CD14-positive monocyte (primary cell): ENCODE measurements at regions not wholly inside any gene's neighbourhood (a gene's known extent, or its start where the extent isn't known, plus 50 kb on each side); places are given as distances from the start of the nearest gene placed in this dataset.

Source experiments
- DNase-seq, 3 donors: peaks; one replicate each; pipeline ENCODE4 v3.0.0-alpha.2; 2011 to 2022
- H2AFZ ChIP-seq: 2 replicates; pipeline ENCODE4 v1.6.0; 2012; ENCODE audit warnings: mild to moderate bottlenecking, low read depth, low read length, inconsistent platforms; ENCODE audit not compliant: insufficient read depth, poor library complexity, severe bottlenecking
- H3K27ac ChIP-seq, 2 donors: 1 replicate in 1 of 2; 2 replicates in 1 of 2; pipeline ENCODE4 v1.5.1; 2012 to 2013; ENCODE audit warnings: low read length in 2 of 2, control low read depth in 1 of 2, inconsistent platforms in 1 of 2, low read depth in 1 of 2, mild to moderate bottlenecking in 1 of 2
- H3K27me3 ChIP-seq, 2 donors: one replicate each; pipeline versions ENCODE4 v1.6.0 to v1.6.1; 2011 to 2013; ENCODE audit warnings: low read length in 2 of 2; ENCODE audit not compliant: control insufficient read depth in 2 of 2, insufficient read depth in 2 of 2
- H3K36me3 ChIP-seq, 2 donors: replicated peaks in 1 of 2; 1 replicate in 1 of 2; 2 replicates in 1 of 2; pipeline versions ENCODE4 v1.5.1 to v1.6.1; 2012 to 2013; ENCODE audit warnings: low read length in 2 of 2, control low read depth in 1 of 2, inconsistent platforms in 1 of 2, mild to moderate bottlenecking in 1 of 2; ENCODE audit not compliant: insufficient read depth in 2 of 2, control insufficient read depth in 1 of 2
- H3K4me1 ChIP-seq, 2 donors: 1 replicate in 1 of 2; 2 replicates in 1 of 2; pipeline versions ENCODE4 v1.5.1 to v1.6.1; 2012 to 2013; ENCODE audit warnings: low read length in 2 of 2, control low read depth in 1 of 2, inconsistent platforms in 1 of 2, mild to moderate bottlenecking in 1 of 2, moderate library complexity in 1 of 2; ENCODE audit not compliant: insufficient read depth in 2 of 2, control insufficient read depth in 1 of 2
- H3K4me2 ChIP-seq: replicated peaks from 2 replicates; pipeline ENCODE3; 2012; ENCODE audit warnings: low read length, moderate library complexity, mild to moderate bottlenecking; ENCODE audit not compliant: poor library complexity, severe bottlenecking; ENCODE audit errors: extremely low read depth
- H3K4me3 ChIP-seq, 3 experiments: fragments of 200-600 bp in 1 of 3; sonication (generic) in 1 of 3; replicated peaks in 1 of 3; 1 replicate in 2 of 3; 2 replicates in 1 of 3; pipeline ENCODE4 v1.5.1; 2011 to 2013; ENCODE audit warnings: low read length in 3 of 3, mild to moderate bottlenecking in 3 of 3, control low read depth in 2 of 3, low read depth in 2 of 3, inconsistent platforms in 1 of 3, moderate library complexity in 1 of 3
- H3K79me2 ChIP-seq: 2 replicates; pipeline ENCODE4 v1.6.0; 2012; ENCODE audit warnings: mild to moderate bottlenecking, control low read depth, inconsistent platforms, low read length, moderate library complexity; ENCODE audit not compliant: insufficient read depth
- H3K9ac ChIP-seq: 2 replicates; pipeline ENCODE4 v1.6.0; 2017; ENCODE audit warnings: low read length, mild to moderate bottlenecking; ENCODE audit not compliant: insufficient read depth, poor library complexity, severe bottlenecking
- H3K9me3 ChIP-seq, 2 donors: replicated peaks in 1 of 2; 1 replicate in 1 of 2; 2 replicates in 1 of 2; pipeline versions ENCODE4 v1.5.1 to v1.6.1; 2012 to 2013; ENCODE audit warnings: low read length in 2 of 2, control low read depth in 1 of 2; ENCODE audit not compliant: control insufficient read depth in 1 of 2, insufficient read depth in 1 of 2
- H4K20me1 ChIP-seq: 2 replicates; pipeline ENCODE4 v1.6.0; 2012; ENCODE audit warnings: mild to moderate bottlenecking, low read length, control low read depth, moderate library complexity; ENCODE audit not compliant: insufficient read depth
- H3K27ac Mint-ChIP-seq, 7 donors: one replicate each; pipeline ENCODE4 v1.8.0; 2020; ENCODE audit warnings: mild to moderate bottlenecking in 7 of 7, mixed read lengths in 7 of 7, moderate library complexity in 6 of 7, inconsistent platforms in 2 of 7
- H3K27me3 Mint-ChIP-seq, 3 donors: one replicate each; pipeline ENCODE4 v1.8.0; 2021 to 2022; ENCODE audit warnings: low read depth in 3 of 3, mild to moderate bottlenecking in 3 of 3, mixed read lengths in 3 of 3, moderate library complexity in 3 of 3, inconsistent platforms in 1 of 3
- H3K36me3 Mint-ChIP-seq, 2 donors: one replicate each; pipeline ENCODE4 v1.8.0; 2020; ENCODE audit warnings: mixed read lengths in 2 of 2, inconsistent platforms in 1 of 2, mild to moderate bottlenecking in 1 of 2
- H3K4me1 Mint-ChIP-seq: one replicate; pipeline ENCODE4 v1.8.0; 2020; ENCODE audit warnings: mild to moderate bottlenecking, mixed read lengths
- H3K4me3 Mint-ChIP-seq, 2 donors: one replicate each; pipeline ENCODE4 v1.8.0; 2020; ENCODE audit warnings: mild to moderate bottlenecking in 2 of 2, mixed read lengths in 2 of 2, moderate library complexity in 1 of 2
- H3K9me3 Mint-ChIP-seq, 7 donors: one replicate each; pipeline ENCODE4 v1.8.0; 2020 to 2022; ENCODE audit warnings: mixed read lengths in 7 of 7, mild to moderate bottlenecking in 6 of 7, moderate library complexity in 6 of 7, inconsistent platforms in 2 of 7
- WGBS: methylation state at CpG from one replicate; pipeline ENCODE4 v1.1.5; 2013; ENCODE audit warnings: missing lambda C conversion rate; ENCODE audit not compliant: insufficient coverage; 5-methylcytosine and 5-hydroxymethylcytosine counted together
- intact Hi-C, 2 donors: fragments of 100-400 bp; cut with micrococcal nuclease; formaldehyde crosslinking; loops; one replicate each; pipeline versions ENCODE4 v1.15.0 to v1.15.1; 2023
- TF ChIP-seq, protein P1 (sequence below): fragments of 200-600 bp; IDR thresholded peaks from one replicate; pipeline ENCODE4 v1.8.0; 2022; ENCODE audit warnings: antibody characterized with exemption, mild to moderate bottlenecking

DNA sequence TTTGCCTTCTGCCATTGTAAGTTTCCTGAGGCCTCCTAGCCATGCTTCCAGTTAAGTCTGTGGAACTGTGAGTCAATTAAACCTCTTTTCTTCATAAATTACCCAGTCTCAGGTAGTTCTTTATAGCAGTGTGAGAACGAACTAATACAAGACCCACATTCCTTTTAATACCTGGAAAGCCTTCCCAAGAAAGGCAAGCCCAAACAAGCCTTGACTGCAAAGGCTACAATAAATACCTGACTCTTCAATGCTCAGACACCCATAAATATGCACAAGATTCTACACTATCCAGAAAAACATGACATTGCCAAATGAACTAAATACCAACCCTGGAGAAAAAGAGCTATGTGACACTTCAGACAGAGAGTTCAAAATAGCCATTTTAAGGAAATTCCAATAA, 338.8 kb downstream of the HAO1 start:
- intact Hi-C loops: no loop called here
- Mint-ChIP-seq H3K27me3 (peaks cover 0 to 2% (median 0%) of the 10 kb centered on the region in 3 donors), H3K36me3 (no peaks in the 10 kb centered on the region), H3K27ac (no peak overlapping the region), H3K4me3 (no peak overlapping the region), H3K4me1 (no peaks in the 10 kb centered on the region), H3K9me3 (peaks cover 2 to 20% (median 5%) of the 10 kb centered on the region in 7 donors)
- H3K36me3 ChIP-seq: no peaks in the 10 kb centered on the region
- no peak overlapping the region for H3K27ac ChIP-seq
- no peaks in the 10 kb centered on the region for H3K79me2 ChIP-seq
- no peak overlapping the region for H3K9ac ChIP-seq
- H3K4me2 ChIP-seq: no peak overlapping the region
- H3K9me3 ChIP-seq: peaks cover 0 to 14% of the 10 kb centered on the region in 2 donors
- no peak overlapping the region for H2AFZ ChIP-seq
- WGBS: 100% methylated on average over 1 of the region's 1 CpG
- DNase-seq: no peak
- TF ChIP-seq, protein P1, sequence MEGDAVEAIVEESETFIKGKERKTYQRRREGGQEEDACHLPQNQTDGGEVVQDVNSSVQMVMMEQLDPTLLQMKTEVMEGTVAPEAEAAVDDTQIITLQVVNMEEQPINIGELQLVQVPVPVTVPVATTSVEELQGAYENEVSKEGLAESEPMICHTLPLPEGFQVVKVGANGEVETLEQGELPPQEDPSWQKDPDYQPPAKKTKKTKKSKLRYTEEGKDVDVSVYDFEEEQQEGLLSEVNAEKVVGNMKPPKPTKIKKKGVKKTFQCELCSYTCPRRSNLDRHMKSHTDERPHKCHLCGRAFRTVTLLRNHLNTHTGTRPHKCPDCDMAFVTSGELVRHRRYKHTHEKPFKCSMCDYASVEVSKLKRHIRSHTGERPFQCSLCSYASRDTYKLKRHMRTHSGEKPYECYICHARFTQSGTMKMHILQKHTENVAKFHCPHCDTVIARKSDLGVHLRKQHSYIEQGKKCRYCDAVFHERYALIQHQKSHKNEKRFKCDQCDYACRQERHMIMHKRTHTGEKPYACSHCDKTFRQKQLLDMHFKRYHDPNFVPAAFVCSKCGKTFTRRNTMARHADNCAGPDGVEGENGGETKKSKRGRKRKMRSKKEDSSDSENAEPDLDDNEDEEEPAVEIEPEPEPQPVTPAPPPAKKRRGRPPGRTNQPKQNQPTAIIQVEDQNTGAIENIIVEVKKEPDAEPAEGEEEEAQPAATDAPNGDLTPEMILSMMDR: no peak
- no peaks in the 10 kb centered on the region for H3K4me1 ChIP-seq
- no peaks in the 10 kb centered on the region for H4K20me1 ChIP-seq
- no peak overlapping the region for H3K4me3 ChIP-seq
- no peaks in the 10 kb centered on the region for H3K27me3 ChIP-seq

DNA sequence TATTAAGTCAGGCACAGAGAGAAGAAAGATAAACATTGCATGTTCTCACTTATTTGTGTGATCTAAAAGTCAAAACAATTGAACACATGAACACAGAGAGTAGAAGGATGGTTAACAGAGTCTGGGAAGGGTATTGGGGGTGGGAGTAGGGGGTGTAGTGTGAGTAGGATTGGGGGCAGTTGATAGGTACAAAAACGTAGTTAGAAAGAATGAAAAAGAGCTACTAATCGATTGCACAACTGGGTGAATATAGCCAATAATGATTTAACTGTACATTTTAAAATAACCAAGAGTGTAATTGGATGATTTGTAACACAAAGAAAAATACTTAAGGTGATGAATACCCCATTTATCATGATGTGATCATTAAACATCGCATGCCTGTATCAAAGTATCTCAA, 333.3 kb downstream of the HAO1 start:
- no peak for DNase-seq
- Histone ChIP-seq H2AFZ (no peak overlapping the region), H3K4me1 (no peaks in the 10 kb centered on the region), H3K4me3 (no peak overlapping the region), H3K36me3 (no peaks in the 10 kb centered on the region), H3K79me2 (no peaks in the 10 kb centered on the region), H3K27me3 (no peaks in the 10 kb centered on the region), H4K20me1 (no peaks in the 10 kb centered on the region), H3K9ac (no peak overlapping the region), H3K27ac (no peak overlapping the region), H3K9me3 (no peaks in the 10 kb centered on the region), H3K4me2 (no peak overlapping the region)
- H3K4me3 Mint-ChIP-seq: no peak overlapping the region
- WGBS: no CpG with 5 or more reads among the region's 3 CpGs
- peaks cover 0 to 4% (median 1%) of the 10 kb centered on the region in 7 donors for H3K9me3 Mint-ChIP-seq
- peaks cover 0 to 4% (median 0%) of the 10 kb centered on the region in 3 donors for H3K27me3 Mint-ChIP-seq
- H3K27ac Mint-ChIP-seq: no peak overlapping the region
- H3K36me3 Mint-ChIP-seq: no peaks in the 10 kb centered on the region
- no peaks in the 10 kb centered on the region for H3K4me1 Mint-ChIP-seq
- TF ChIP-seq, protein P1: no peak
- intact Hi-C loops: no loop called here
